ENCODE measurements at regions not wholly inside any gene's neighbourhood (a gene's known extent, or its start where the extent isn't known, plus 50 kb on each side); places are given as distances from the start of the nearest gene placed in this dataset.
"Not testable (repeated sequence)": the region's sequence is repeated elsewhere in the genome, so short reads cannot be mapped to it uniquely, and the experiment has no call there.

DNA sequence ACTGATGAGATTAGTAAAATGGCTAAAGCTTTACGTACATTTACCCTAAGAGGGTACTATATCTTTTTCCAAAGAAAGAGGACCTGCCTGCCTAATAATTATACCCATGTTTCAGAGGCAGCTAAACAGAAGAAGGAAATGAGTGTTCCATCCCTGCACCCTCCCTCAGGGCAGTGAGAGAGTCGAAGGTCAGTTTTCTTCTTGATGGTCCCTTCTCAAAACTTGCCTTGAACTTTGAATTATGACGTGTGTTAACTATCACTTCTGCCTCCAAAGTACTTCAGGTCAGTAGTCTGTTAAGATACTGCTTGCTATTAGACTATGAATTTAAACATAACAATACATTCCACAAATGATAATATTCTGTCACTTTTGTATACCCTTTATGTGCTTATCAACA lies 294.8 kb upstream of the CHRM3 start:
- no peaks in the 10 kb centered on the region for H3K27me3 ChIP-seq (ENCODE audit: control insufficient read depth, insufficient read depth, low read length)
- no peak for FAIRE-seq
- TF ChIP-seq, protein P1, sequence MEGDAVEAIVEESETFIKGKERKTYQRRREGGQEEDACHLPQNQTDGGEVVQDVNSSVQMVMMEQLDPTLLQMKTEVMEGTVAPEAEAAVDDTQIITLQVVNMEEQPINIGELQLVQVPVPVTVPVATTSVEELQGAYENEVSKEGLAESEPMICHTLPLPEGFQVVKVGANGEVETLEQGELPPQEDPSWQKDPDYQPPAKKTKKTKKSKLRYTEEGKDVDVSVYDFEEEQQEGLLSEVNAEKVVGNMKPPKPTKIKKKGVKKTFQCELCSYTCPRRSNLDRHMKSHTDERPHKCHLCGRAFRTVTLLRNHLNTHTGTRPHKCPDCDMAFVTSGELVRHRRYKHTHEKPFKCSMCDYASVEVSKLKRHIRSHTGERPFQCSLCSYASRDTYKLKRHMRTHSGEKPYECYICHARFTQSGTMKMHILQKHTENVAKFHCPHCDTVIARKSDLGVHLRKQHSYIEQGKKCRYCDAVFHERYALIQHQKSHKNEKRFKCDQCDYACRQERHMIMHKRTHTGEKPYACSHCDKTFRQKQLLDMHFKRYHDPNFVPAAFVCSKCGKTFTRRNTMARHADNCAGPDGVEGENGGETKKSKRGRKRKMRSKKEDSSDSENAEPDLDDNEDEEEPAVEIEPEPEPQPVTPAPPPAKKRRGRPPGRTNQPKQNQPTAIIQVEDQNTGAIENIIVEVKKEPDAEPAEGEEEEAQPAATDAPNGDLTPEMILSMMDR (IDR thresholded peaks at IDR 0.05; ENCODE audit: insufficient read depth, low read length, severe bottlenecking): no peak
- DNase-seq (ENCODE audit: low read depth): no peak
- no peak overlapping the region for H3K4me3 ChIP-seq (ENCODE audit: low read depth, low read length)
- no peaks in the 10 kb centered on the region for H3K36me3 ChIP-seq (ENCODE audit: control insufficient read depth, insufficient read depth, low read length)

DNA sequence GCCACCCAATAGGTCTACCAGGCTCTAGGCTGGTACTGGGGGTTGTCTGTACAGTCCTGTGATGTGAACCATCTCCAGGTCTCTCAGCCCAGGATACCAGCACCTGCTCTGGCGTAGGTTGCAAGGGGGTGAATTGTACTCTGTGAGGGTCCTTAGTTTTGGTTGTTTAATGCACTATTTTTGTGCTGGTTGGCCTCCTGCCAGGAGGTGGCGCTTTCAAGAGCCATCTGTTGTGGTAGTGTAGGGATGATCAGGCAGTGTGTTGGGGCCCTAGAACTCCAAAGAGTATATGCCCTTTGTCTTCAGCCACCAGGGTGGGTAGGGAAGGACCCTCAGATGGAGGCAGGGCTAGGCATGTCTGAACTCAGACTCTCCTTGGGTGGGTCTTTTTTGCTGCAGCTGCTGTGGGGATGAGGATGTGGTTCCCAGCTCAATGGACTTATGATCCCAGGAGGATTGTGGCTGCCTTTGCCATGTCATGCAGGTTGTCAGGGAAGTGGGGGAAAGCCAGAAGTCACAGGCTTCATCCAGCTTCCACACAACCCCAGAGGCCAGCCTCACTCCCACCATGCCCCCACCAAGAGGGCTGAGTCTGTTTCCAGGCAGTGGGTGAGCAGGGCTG lies 301.8 kb upstream of the CHRM3 start:
- no peaks in the 10 kb centered on the region for H3K36me3 ChIP-seq (ENCODE audit: control insufficient read depth, insufficient read depth, low read length)
- no peaks in the 10 kb centered on the region for H3K27me3 ChIP-seq (ENCODE audit: control insufficient read depth, insufficient read depth, low read length)
- DNase-seq (ENCODE audit: low read depth): no peak
- TF ChIP-seq, protein P1 (IDR thresholded peaks at IDR 0.05; ENCODE audit: insufficient read depth, low read length, severe bottlenecking): no peak
- FAIRE-seq: peak; percentile 23
- no peak overlapping the region for H3K4me3 ChIP-seq (ENCODE audit: low read depth, low read length)

DNA sequence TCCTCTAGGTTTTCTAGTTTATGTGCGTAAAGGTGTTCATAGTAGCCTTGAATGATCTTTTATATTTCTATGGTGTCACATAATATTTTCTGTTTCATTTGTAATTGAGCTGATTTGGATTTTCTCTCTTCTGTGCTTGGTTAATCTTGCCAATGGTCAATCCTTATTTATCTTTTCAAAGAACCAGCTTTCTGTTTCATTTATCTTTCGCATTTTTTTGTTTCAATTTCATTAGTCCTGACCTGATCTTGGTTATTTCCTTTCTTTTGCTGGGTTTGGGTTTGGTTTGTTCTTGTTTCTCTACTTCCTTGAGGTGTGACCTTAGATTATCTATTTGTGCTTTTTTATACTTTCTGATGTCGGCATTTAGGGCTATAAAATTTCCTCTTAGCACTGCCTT lies 304.4 kb upstream of the CHRM3 start:
- H3K4me3 ChIP-seq (ENCODE audit: low read depth, low read length); DNase-seq (ENCODE audit: low read depth); H3K36me3 ChIP-seq (ENCODE audit: control insufficient read depth, insufficient read depth, low read length); FAIRE-seq; H3K27me3 ChIP-seq (ENCODE audit: control insufficient read depth, insufficient read depth, low read length): not testable (repeated sequence)

DNA sequence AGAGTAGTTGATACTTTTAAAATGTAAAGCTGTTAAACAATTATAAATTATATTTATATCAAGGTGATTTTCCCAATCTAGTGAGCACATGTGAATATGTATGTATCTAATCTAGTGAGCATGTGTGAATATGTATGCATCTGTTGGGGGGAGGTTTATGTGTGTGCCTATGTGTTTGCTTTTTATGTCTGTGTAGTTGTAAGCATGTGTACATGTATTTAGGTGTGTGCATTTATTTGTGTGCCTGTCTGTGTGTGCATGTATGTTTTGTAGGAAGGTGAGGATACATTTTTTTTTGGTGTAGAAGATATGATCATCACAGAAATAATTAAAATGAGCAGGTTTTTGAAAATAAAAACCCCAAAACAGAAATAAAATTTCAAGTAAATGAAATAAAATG lies 318.9 kb upstream of the CHRM3 start:
- no peak for FAIRE-seq
- H3K4me3 ChIP-seq (ENCODE audit: low read depth, low read length): no peak overlapping the region
- H3K36me3 ChIP-seq (ENCODE audit: control insufficient read depth, insufficient read depth, low read length): no peaks in the 10 kb centered on the region

DNA sequence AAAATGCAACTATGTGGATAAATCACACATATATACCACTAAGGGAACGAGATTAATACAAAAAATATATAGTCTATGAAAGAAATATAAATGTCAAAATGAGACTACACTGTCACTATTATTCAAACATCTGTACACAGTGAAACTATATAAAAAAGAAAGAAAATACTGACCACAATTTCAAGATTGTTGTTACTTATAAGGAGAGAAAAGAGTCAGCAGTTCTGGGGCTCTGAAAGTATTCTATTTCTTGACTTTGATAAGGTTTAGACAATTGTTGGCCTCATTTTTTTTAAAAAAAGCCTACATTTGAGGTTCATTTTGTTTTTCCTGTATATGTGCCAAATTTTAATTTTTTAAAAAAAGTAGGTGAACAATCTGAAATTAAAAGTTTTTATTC lies 319.3 kb upstream of the CHRM3 start:
- Histone ChIP-seq H3K27me3 (ENCODE audit: control insufficient read depth, insufficient read depth, low read length) (no peaks in the 10 kb centered on the region), H3K36me3 (ENCODE audit: control insufficient read depth, insufficient read depth, low read length) (no peaks in the 10 kb centered on the region), H3K4me3 (ENCODE audit: low read depth, low read length) (no peak overlapping the region)
- TF ChIP-seq, protein P1 (IDR thresholded peaks at IDR 0.05; ENCODE audit: insufficient read depth, low read length, severe bottlenecking): no peak
- no peak for FAIRE-seq
- DNase-seq (ENCODE audit: low read depth): no peak

More for the DNA sequence above, 318.9 kb upstream of the CHRM3 start:
- TF ChIP-seq, protein P1 (IDR thresholded peaks at IDR 0.05; ENCODE audit: insufficient read depth, low read length, severe bottlenecking): no peak
- no peak for DNase-seq (ENCODE audit: low read depth)
- H3K27me3 ChIP-seq (ENCODE audit: control insufficient read depth, insufficient read depth, low read length): no peaks in the 10 kb centered on the region

DNA sequence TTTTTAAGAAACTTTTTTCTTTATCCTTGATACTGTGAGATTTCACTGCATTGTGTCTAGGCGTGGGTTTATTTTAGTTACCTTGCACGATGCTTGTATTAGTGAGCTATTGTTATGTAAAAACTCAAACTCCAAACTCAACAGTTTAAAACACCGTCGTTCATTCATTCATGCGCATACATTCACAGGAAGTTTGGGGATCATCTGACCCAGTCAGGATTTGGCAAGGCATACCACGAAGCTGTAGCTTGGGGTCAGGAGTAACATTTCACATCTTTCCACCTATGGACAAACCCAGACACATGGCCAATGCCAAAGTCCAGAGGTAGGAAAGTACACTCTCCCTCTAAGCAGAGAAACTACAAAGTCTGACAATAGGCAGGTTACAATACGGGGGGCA lies 324.6 kb upstream of the CHRM3 start:
- no peak for DNase-seq (ENCODE audit: low read depth)
- H3K27me3 ChIP-seq (ENCODE audit: control insufficient read depth, insufficient read depth, low read length): no peaks in the 10 kb centered on the region
- TF ChIP-seq, protein P1 (IDR thresholded peaks at IDR 0.05; ENCODE audit: insufficient read depth, low read length, severe bottlenecking): no peak
- no peaks in the 10 kb centered on the region for H3K36me3 ChIP-seq (ENCODE audit: control insufficient read depth, insufficient read depth, low read length)
- no peak for FAIRE-seq
- no peak overlapping the region for H3K4me3 ChIP-seq (ENCODE audit: low read depth, low read length)
